ENCODE measurements at regions not wholly inside any gene's neighbourhood (a gene's known extent, or its start where the extent isn't known, plus 50 kb on each side); places are given as distances from the start of the nearest gene placed in this dataset.

DNA sequence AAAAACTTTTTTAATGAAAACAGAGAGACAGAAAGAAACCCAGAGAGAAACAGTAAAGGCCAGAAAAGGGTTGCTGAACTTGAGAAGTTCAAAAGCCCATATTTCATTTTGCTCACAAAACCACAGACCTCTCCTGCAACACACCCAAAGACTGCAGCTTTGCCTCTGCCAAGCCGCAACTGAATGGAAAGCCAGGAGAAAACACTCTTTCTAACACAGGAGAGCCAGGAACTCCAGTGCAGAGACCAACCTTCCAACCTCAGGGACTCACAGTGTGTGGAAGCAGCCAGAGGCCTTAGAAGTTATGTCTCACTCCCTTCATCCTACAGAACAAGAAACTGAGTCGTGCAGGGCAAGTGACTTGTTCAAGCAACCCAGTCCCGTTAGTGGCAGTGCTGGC is 163.1 kb upstream of the HES1 start:
- TF ChIP-seq, protein P1, sequence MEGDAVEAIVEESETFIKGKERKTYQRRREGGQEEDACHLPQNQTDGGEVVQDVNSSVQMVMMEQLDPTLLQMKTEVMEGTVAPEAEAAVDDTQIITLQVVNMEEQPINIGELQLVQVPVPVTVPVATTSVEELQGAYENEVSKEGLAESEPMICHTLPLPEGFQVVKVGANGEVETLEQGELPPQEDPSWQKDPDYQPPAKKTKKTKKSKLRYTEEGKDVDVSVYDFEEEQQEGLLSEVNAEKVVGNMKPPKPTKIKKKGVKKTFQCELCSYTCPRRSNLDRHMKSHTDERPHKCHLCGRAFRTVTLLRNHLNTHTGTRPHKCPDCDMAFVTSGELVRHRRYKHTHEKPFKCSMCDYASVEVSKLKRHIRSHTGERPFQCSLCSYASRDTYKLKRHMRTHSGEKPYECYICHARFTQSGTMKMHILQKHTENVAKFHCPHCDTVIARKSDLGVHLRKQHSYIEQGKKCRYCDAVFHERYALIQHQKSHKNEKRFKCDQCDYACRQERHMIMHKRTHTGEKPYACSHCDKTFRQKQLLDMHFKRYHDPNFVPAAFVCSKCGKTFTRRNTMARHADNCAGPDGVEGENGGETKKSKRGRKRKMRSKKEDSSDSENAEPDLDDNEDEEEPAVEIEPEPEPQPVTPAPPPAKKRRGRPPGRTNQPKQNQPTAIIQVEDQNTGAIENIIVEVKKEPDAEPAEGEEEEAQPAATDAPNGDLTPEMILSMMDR (IDR thresholded peaks at IDR 0.05 in 8 of 11, conservative IDR thresholded peaks at IDR 0.05 in 3 of 11), result no peak
- TF ChIP-seq POLR2A (IDR thresholded peaks at IDR 0.05), result no peak
